A549 (cell line): ENCODE measurements at regions not wholly inside any gene's neighbourhood (a gene's known extent, or its start where the extent isn't known, plus 50 kb on each side); places are given as distances from the start of the nearest gene placed in this dataset.

Source experiments
- CTCF ChIP-seq: fragments of >200 bp; sonication (Bioruptor Twin); formaldehyde crosslinking; IDR thresholded peaks from 3 replicates; pipeline ENCODE4 v1.5.1; 2016
- ESRRA ChIP-seq: fragments of 150-350 bp; IDR thresholded peaks from 2 replicates; pipeline ENCODE4 v1.6.1; 2014; ENCODE audit warnings: mild to moderate bottlenecking, low read length, borderline replicate concordance
- FOSL2 ChIP-seq, 2 experiments: fragments of 450-650 bp in 1 of 2; fragments of >200 bp in 1 of 2; sonication (Bioruptor Twin) in 1 of 2; formaldehyde crosslinking; IDR thresholded peaks; 2 replicates each; pipeline versions ENCODE4 v1.5.0 to v1.6.1; 2016 to 2020; ENCODE audit warnings: mild to moderate bottlenecking in 1 of 2, moderate library complexity in 1 of 2
- HEYL ChIP-seq: fragments of 250-450 bp; sonication (Bioruptor Pico); IDR thresholded peaks from 2 replicates; pipeline ENCODE4 v1.8.0; 2021; ENCODE audit warnings: mild to moderate bottlenecking, moderate library complexity
- HMGXB4 ChIP-seq: fragments of 250-450 bp; sonication (Bioruptor Pico); IDR thresholded peaks from 2 replicates; pipeline ENCODE4 v1.5.0; 2021; ENCODE audit warnings: mild to moderate bottlenecking, moderate library complexity, borderline replicate concordance
- HOXB13 ChIP-seq: fragments of 250-450 bp; sonication (Bioruptor Pico); IDR thresholded peaks from 2 replicates; pipeline ENCODE4 v1.5.0; 2020; ENCODE audit warnings: low read depth, mild to moderate bottlenecking, moderate library complexity
- JUNB ChIP-seq: fragments of >200 bp; sonication (Bioruptor Twin); formaldehyde crosslinking; IDR thresholded peaks from 2 replicates; pipeline ENCODE4 v1.6.1; 2016
- KDM5A ChIP-seq: fragments of 200-600 bp; sonication (generic); IDR thresholded peaks from 2 replicates; pipeline ENCODE4 v1.6.1; 2016; ENCODE audit warnings: antibody characterized with exemption, mild to moderate bottlenecking
- MAZ ChIP-seq: fragments of 150-350 bp; IDR thresholded peaks from 2 replicates; pipeline ENCODE4 v1.6.1; 2014; ENCODE audit warnings: antibody characterized with exemption, low read depth, low read length, borderline replicate concordance
- NPAS2 ChIP-seq: fragments of 250-450 bp; sonication (Bioruptor Pico); IDR thresholded peaks from 2 replicates; pipeline ENCODE4 v1.8.0; 2022; ENCODE audit warnings: mild to moderate bottlenecking, moderate library complexity, borderline replicate concordance
- POLR2A ChIP-seq: IDR thresholded peaks from 2 replicates; pipeline ENCODE4 v1.6.1; 2012; ENCODE audit warnings: mild to moderate bottlenecking, low read length
- ZFP36 ChIP-seq: fragments of 450-650 bp; IDR thresholded peaks from 2 replicates; pipeline ENCODE4 v1.6.1; 2014; ENCODE audit warnings: borderline replicate concordance; ENCODE audit not compliant: partially characterized antibody
- TF ChIP-seq, protein P1 (sequence below): fragments of 150-350 bp; IDR thresholded peaks from 2 replicates; pipeline ENCODE4 v1.6.1; 2014; ENCODE audit warnings: low read depth, mild to moderate bottlenecking, low read length

DNA sequence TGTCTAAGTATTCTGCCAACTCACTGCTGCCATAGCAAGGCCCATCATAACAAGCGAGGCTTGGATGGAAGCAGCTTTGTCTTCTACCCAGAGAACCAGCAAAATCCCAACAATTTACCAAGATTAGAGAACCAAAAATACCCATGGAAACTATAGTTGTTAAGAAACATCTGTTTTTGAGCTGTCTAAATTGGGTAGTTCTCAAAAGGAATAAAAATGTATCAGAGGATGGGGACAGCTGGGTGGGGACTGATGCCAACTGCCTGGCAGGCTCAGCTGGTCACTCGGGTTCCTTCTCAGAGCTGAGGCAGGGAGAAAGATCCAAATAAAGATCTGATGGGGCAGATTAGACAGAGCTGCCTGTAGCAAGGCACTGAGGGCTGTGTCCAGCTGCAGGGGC is 85.9 kb upstream of the GRK3 start:
- TF ChIP-seq HMGXB4 (CRISPR knock-in tag) = no peak
- TF ChIP-seq ESRRA = no peak
- no peak for TF ChIP-seq FOSL2 (IDR thresholded peaks at IDR 0.05)
- no peak for TF ChIP-seq FOSL2 (CRISPR knock-in tag; IDR thresholded peaks at IDR 0.05)
- no peak for TF ChIP-seq CTCF
- TF ChIP-seq POLR2A = no peak
- TF ChIP-seq, protein P1, sequence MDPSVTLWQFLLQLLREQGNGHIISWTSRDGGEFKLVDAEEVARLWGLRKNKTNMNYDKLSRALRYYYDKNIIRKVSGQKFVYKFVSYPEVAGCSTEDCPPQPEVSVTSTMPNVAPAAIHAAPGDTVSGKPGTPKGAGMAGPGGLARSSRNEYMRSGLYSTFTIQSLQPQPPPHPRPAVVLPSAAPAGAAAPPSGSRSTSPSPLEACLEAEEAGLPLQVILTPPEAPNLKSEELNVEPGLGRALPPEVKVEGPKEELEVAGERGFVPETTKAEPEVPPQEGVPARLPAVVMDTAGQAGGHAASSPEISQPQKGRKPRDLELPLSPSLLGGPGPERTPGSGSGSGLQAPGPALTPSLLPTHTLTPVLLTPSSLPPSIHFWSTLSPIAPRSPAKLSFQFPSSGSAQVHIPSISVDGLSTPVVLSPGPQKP = no peak
- no peak for TF ChIP-seq KDM5A
- no peak for TF ChIP-seq JUNB
- no peak for TF ChIP-seq HEYL (CRISPR knock-in tag)
- no peak for TF ChIP-seq MAZ
- TF ChIP-seq ZFP36 = no peak
- TF ChIP-seq HOXB13 (CRISPR knock-in tag) = no peak
- TF ChIP-seq NPAS2 (CRISPR knock-in tag) = no peak
